Urinary bladder (tissue), 3 donors: ENCODE measurements at regions not wholly inside any gene's neighbourhood (a gene's known extent, or its start where the extent isn't known, plus 50 kb on each side); places are given as distances from the start of the nearest gene placed in this dataset.
A peak's percentile ranks its signal among the peaks of the same experiment; 100 is the strongest.
"Not testable (repeated sequence)": the region's sequence is repeated elsewhere in the genome, so short reads cannot be mapped to it uniquely, and the experiment has no call there.

ENCODE experiments used
- DNase-seq: peaks from one replicate; pipeline ENCODE4 v3.0.0-alpha.2; 2015; ENCODE audit errors: extremely low spot score
- H3K27ac ChIP-seq: one replicate; pipeline ENCODE4 v1.5.1; 2013; ENCODE audit warnings: low read depth, mild to moderate bottlenecking, moderate library complexity
- H3K36me3 ChIP-seq: one replicate; pipeline ENCODE4 v1.6.1; 2013; ENCODE audit warnings: mild to moderate bottlenecking, moderate library complexity; ENCODE audit not compliant: insufficient read depth
- H3K4me1 ChIP-seq: one replicate; pipeline ENCODE4 v1.6.1; 2013; ENCODE audit warnings: mild to moderate bottlenecking, moderate library complexity; ENCODE audit not compliant: insufficient read depth
- H3K4me3 ChIP-seq: one replicate; pipeline ENCODE4 v1.5.1; 2013; ENCODE audit warnings: low read depth, low read length
- WGBS: extraction: QIAGEN DNeasy Blood & Tissue Kit; methylation state at CpG from one replicate; pipeline ENCODE4 v1.1.7; 2013; 5-methylcytosine and 5-hydroxymethylcytosine counted together
- donor health status: healthy with polysubstance abuse.
- donor health status: healthy.

DNA sequence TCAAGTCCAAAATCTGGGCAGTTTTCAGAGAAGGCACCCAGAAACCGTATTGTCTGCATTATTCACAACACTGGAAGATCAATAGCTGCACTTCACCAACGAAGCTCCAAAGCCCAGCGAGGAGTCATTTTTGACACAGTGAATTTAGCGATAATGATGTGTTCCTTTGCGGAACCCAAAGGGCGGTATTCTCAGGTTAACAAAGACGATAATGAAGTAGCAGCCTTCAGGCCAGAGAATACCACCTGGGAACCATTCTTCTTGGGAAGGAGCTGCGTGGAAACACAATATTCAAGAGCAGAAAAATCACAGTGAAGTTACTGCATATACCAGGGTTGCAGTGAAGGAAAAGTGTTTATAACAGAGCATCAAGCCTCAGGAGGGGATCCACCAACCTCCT, 381.0 kb downstream of the TOX3 start:
- WGBS: 77% methylated on average over 8 of the region's 8 CpGs
- H3K27ac ChIP-seq: no peak overlapping the region
- H3K4me1 ChIP-seq: no peaks in the 10 kb centered on the region
- no peak for DNase-seq
- no peaks in the 10 kb centered on the region for H3K36me3 ChIP-seq
- H3K4me3 ChIP-seq: no peak overlapping the region

DNA sequence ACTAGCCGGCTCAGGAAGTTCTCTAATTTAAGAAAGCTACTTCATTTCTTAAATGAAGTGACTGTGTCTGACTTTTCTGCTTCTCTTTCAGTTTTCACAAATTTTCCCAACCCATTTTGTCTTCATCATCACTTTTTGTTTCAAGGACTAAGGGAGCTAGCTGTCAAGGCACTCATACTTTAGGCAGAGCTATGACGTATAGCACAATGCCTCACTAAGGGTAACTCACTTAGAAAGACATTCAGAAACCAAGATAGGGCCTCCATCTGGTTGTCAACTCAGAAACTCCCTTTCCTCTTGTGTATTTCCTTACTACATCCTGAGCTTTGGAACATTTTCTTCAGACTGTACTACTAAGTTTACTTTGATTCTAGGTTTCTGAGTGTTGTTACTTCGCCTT, 397.9 kb downstream of the TOX3 start:
- H3K27ac ChIP-seq: no peak overlapping the region
- H3K36me3 ChIP-seq: no peaks in the 10 kb centered on the region
- 74% methylated on average over 3 of the region's 3 CpGs for WGBS
- DNase-seq: no peak
- H3K4me3 ChIP-seq: no peak overlapping the region
- H3K4me1 ChIP-seq: no peaks in the 10 kb centered on the region

GRCh38 chr16:52141871-52142270, 405.1 kb downstream of the TOX3 start:
- H3K36me3 ChIP-seq: no peaks in the 10 kb centered on the region
- H3K4me1 ChIP-seq: no peaks in the 10 kb centered on the region
- H3K4me3 ChIP-seq: no peak overlapping the region
- no peak for DNase-seq
- H3K27ac ChIP-seq: no peak overlapping the region
- 49% methylated on average over 4 of the region's 4 CpGs for WGBS

DNA sequence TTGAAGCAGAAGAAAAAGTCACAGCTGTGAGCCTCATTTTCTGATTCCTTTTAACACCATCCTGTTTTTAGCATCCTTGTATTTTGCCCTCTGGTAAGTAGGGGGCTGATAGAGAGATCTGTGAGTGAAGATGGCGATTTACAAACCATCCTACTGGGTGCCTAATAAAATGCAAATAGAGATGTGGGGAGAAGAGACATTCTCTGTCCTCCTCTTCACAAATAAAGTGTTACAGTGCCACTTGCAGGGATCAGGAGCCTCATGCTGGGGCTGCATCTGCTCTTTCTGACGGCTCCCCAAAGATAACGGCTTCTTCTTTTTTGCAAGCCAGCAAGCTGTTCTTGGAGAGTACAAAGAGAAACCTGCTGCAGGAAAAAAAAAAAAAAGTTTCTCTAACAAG, 418.6 kb downstream of the TOX3 start:
- H3K27ac ChIP-seq: no peak overlapping the region
- H3K4me1 ChIP-seq: no peaks in the 10 kb centered on the region
- DNase-seq: no peak
- 33% methylated on average over 3 of the region's 3 CpGs for WGBS
- no peak overlapping the region for H3K4me3 ChIP-seq
- no peaks in the 10 kb centered on the region for H3K36me3 ChIP-seq

GRCh38 chr16:52123842-52124241, 423.1 kb downstream of the TOX3 start:
- no peak overlapping the region for H3K27ac ChIP-seq
- no peak for DNase-seq
- H3K36me3 ChIP-seq: no peaks in the 10 kb centered on the region
- 52% methylated on average over 1 of the region's 1 CpG for WGBS
- H3K4me1 ChIP-seq: no peaks in the 10 kb centered on the region
- no peak overlapping the region for H3K4me3 ChIP-seq

GRCh38 chr16:52123061-52123839, 423.7 kb downstream of the TOX3 start:
- Histone ChIP-seq H3K27ac (peak overlapping the region; percentile 6), H3K4me3 (no peak overlapping the region), H3K36me3 (no peaks in the 10 kb centered on the region), H3K4me1 (no peaks in the 10 kb centered on the region)
- DNase-seq: no peak
- WGBS: 32% methylated on average over 2 of the region's 2 CpGs

DNA sequence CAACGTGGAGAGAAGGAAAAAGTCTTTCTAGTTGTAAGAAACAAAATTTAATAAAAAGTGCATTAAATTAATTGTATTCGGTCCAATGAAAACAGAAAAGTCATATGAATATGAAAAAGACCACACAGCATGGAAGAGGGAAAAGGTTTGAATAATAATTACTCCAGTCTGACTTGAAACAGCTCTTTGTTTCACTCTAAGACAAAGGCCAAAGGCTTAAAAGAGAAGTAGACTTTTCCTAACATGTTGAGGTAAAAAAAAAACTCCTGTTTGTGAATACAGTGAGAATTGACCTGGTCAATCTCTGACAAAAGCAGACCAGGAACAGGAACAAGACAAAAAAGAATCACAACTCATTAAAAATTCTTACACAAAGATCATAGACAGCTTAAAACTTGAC, 429.8 kb downstream of the TOX3 start:
- DNase-seq: no peak
- Histone ChIP-seq H3K4me1 (no peaks in the 10 kb centered on the region), H3K36me3 (no peaks in the 10 kb centered on the region), H3K4me3 (no peak overlapping the region), H3K27ac (no peak overlapping the region)
- 46% methylated on average over 2 of the region's 2 CpGs for WGBS

DNA sequence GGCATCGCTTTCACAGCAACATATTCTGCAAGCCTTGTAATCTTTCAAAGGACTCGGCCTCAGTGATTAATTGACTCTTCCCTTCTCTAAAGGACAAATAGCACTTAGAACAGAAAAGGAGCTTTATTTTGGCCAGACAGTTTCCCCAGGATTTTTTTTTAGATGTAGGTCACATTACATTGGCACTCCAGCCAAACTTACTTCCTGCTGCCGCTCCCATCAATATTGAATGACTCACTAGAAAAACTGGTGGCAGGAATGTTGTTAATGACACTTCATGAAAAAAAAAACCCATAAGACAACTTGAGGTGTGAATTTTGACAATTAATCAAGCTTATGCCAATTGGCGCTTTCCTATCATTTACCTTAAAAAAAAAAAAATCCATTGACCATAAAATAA, 432.6 kb downstream of the TOX3 start:
- Histone ChIP-seq H3K4me1 (no peaks in the 10 kb centered on the region), H3K36me3 (no peaks in the 10 kb centered on the region), H3K27ac (no peak overlapping the region), H3K4me3 (no peak overlapping the region)
- DNase-seq: no peak
- WGBS: 70% methylated on average over 4 of the region's 4 CpGs

GRCh38 chr16:52113533-52114183, 433.3 kb downstream of the TOX3 start:
- Histone ChIP-seq H3K36me3 (no peaks in the 10 kb centered on the region), H3K27ac (no peak overlapping the region), H3K4me1 (no peaks in the 10 kb centered on the region), H3K4me3 (no peak overlapping the region)
- 76% methylated on average over 2 of the region's 2 CpGs for WGBS
- no peak for DNase-seq

DNA sequence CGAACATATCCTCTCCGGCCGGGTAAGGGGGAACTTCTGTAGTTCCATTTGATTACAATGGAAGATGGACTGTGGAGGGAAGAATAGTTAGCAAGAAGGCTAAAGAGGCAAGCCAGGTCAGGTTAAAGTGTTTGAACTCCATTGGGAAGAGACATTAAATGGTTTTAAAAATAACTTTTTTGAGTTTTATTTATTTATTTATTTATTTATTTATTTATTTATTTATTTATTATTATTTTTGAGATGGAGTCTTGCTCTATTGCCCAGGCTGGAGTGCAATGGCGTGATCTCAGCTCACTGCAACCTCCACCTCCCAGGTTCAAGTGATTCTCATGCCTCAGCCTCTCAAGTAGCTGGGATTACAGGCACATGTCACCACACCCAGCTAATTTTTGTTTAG, 441.9 kb downstream of the TOX3 start:
- not testable (repeated sequence) for H3K27ac ChIP-seq, H3K4me3 ChIP-seq, H3K36me3 ChIP-seq, DNase-seq, H3K4me1 ChIP-seq
- 88% methylated on average over 4 of the region's 4 CpGs for WGBS

GRCh38 chr16:52103791-52104190, 443.2 kb downstream of the TOX3 start:
- no peaks in the 10 kb centered on the region for H3K36me3 ChIP-seq
- WGBS: 75% methylated on average over 1 of the region's 1 CpG
- no peak overlapping the region for H3K4me3 ChIP-seq
- no peaks in the 10 kb centered on the region for H3K4me1 ChIP-seq
- no peak overlapping the region for H3K27ac ChIP-seq
- no peak for DNase-seq

DNA sequence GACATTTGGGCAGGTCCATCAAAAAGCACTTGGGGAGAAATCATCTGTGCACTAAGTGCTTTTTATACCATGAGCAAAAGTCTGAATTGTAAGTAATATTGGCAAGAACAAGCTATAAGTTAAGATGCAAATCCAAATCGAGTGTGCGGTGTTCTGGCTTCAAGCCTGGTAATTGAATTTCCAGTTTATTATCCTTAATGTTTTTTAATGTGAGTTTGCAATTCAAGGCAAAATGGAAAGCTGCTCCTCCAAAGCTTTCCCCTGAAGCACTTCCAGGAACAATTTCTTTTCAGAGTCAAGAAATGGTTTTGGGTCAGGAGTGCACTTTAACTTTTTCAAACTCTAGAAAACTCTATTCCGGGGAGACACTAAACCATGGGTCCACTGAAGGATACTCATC, 445.7 kb downstream of the TOX3 start:
- 82% methylated on average over 3 of the region's 3 CpGs for WGBS
- Histone ChIP-seq H3K4me1 (no peaks in the 10 kb centered on the region), H3K27ac (no peak overlapping the region), H3K36me3 (no peaks in the 10 kb centered on the region), H3K4me3 (no peak overlapping the region)
- DNase-seq: no peak

DNA sequence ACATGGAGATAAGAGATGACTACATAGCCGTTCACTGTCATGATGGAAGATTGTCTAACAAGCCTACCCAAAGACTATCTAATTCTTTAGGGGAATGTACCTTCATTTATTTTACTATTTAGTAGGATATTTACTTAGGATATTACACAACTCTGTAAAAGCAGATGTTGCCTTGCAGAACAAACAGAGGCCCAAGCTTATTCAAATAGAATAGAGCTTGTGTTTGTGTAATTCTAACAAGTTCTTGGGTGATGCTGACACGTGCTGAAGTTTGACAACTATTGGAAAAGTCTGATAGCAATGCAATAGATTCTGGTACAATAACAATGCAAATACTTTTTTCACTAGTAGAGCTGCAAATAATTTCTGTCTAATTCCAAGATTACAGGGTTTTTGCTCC, 447.6 kb downstream of the TOX3 start:
- no peak for DNase-seq
- Histone ChIP-seq H3K36me3 (no peaks in the 10 kb centered on the region), H3K4me1 (no peaks in the 10 kb centered on the region), H3K27ac (no peak overlapping the region), H3K4me3 (no peak overlapping the region)
- 61% methylated on average over 2 of the region's 2 CpGs for WGBS

DNA sequence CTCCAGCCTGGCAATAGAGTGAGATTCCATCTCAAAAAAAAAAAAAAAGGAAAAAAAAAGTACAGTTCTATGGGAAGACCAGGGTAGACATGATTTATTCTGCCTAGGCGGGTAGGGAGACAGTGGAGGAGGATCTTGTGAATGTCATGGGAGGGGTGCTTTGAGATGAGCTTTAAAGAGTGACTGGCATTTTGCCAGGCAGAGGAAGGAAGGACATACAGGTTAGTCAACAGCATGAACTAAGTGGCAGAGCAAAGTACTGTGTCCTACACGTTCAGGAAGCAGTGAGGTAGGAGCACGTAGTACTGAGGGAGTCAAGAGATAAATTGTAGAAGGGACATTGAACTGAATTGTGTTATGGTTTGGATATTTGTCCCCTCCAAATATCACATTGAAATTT, 451.5 kb downstream of the TOX3 start:
- Histone ChIP-seq H3K27ac (no peak overlapping the region), H3K36me3 (no peaks in the 10 kb centered on the region), H3K4me1 (no peaks in the 10 kb centered on the region), H3K4me3 (no peak overlapping the region)
- WGBS: 62% methylated on average over 3 of the region's 3 CpGs
- no peak for DNase-seq
